ENCODE measurements at regions not wholly inside any gene's neighbourhood (a gene's known extent, or its start where the extent isn't known, plus 50 kb on each side); places are given as distances from the start of the nearest gene placed in this dataset.
"Not testable (repeated sequence)": the region's sequence is repeated elsewhere in the genome, so short reads cannot be mapped to it uniquely, and the experiment has no call there.

- ChIA-PET CTCF (no interaction called here), POLR2A (no interaction called here)
- Mint-ChIP-seq H3K9me3 (peaks cover 11 to 21% (median 20%) of the 10 kb centered on the region in 5 donors), H3K27me3 (peaks cover 26 to 41% of the 10 kb centered on the region in 2 donors), H3K4me1 (no peaks in the 10 kb centered on the region), H3K4me3 (no peak overlapping the region), H3K36me3 (peaks cover 0 to 25% (median 6%) of the 10 kb centered on the region in 3 donors), H3K27ac (peak overlapping the region in 1 of 8 donors; percentile 16)
- H3K4me1 ChIP-seq (ENCODE audit: insufficient read depth, low read length): no peaks in the 10 kb centered on the region
- peaks cover 4% of the 10 kb centered on the region for H3K27me3 ChIP-seq (ENCODE audit: insufficient read depth, low read length, poor library complexity, severe bottlenecking)
- H3K36me3 ChIP-seq (ENCODE audit: insufficient read depth, low read length): no peaks in the 10 kb centered on the region
- H3K27ac ChIP-seq (ENCODE audit: low read depth, low read length): no peak overlapping the region
- H3K9me3 ChIP-seq (ENCODE audit: low read length): no peaks in the 10 kb centered on the region
- DNase-seq: no peak
- H3K4me3 ChIP-seq (ENCODE audit: low read length): no peak overlapping the region
Observed at GRCh38 chr3:197363553-197364409, 65.4 kb upstream of the DLG1 start.

GRCh38 chr3:197362081-197362480, 63.7 kb upstream of the DLG1 start:
- Histone ChIP-seq H3K27ac (ENCODE audit: low read depth, low read length) (no peak overlapping the region), H3K4me1 (ENCODE audit: insufficient read depth, low read length) (no peaks in the 10 kb centered on the region), H3K4me3 (ENCODE audit: low read length) (no peak overlapping the region), H3K9me3 (ENCODE audit: low read length) (no peaks in the 10 kb centered on the region), H3K27me3 (ENCODE audit: insufficient read depth, low read length, poor library complexity, severe bottlenecking) (peaks cover 4% of the 10 kb centered on the region), H3K36me3 (ENCODE audit: insufficient read depth, low read length) (no peaks in the 10 kb centered on the region)
- Mint-ChIP-seq H3K9me3 (peaks cover 11 to 23% (median 20%) of the 10 kb centered on the region in 5 donors), H3K4me1 (no peaks in the 10 kb centered on the region), H3K27ac (no peak overlapping the region), H3K27me3 (peaks cover 20 to 37% of the 10 kb centered on the region in 2 donors), H3K4me3 (no peak overlapping the region), H3K36me3 (peaks cover 0 to 30% (median 6%) of the 10 kb centered on the region in 3 donors)
- POLR2A ChIA-PET: no interaction called here
- CTCF ChIA-PET: no interaction called here
- no peak for DNase-seq

DNA sequence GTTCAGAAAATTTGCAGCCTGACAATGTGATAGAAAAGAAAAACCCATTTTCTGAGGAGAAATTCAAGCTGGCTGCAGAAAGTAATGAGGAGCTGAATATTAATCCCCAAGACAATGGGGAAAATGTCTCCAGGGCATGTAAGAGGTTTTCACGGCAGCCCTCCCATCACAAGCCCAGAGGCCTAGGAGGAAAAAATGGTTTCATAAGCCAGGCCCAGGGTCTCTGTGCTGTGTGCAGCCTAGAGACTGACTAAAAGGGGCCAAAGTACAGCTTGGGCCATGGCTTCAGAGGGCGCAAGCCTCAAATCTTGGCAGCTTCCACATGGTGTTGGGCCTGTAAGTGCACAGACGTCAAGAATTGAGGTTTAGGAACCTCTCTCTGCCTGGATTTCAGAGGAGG, 61.7 kb upstream of the DLG1 start:
- H3K9me3 ChIP-seq (ENCODE audit: low read length); CTCF ChIA-PET; DNase-seq; POLR2A ChIA-PET; H3K27ac ChIP-seq (ENCODE audit: low read depth, low read length); H3K36me3 ChIP-seq (ENCODE audit: insufficient read depth, low read length); H3K4me3 Mint-ChIP-seq; H3K4me1 Mint-ChIP-seq; H3K27me3 ChIP-seq (ENCODE audit: insufficient read depth, low read length, poor library complexity, severe bottlenecking); H3K4me1 ChIP-seq (ENCODE audit: insufficient read depth, low read length); H3K27ac Mint-ChIP-seq; H3K4me3 ChIP-seq (ENCODE audit: low read length): not testable (repeated sequence)
- H3K36me3 Mint-ChIP-seq: peaks cover 0 to 31% (median 6%) of the 10 kb centered on the region in 3 donors
- peaks cover 12 to 31% of the 10 kb centered on the region in 2 donors for H3K27me3 Mint-ChIP-seq
- H3K9me3 Mint-ChIP-seq: peaks cover 11 to 23% (median 20%) of the 10 kb centered on the region in 5 donors

DNA sequence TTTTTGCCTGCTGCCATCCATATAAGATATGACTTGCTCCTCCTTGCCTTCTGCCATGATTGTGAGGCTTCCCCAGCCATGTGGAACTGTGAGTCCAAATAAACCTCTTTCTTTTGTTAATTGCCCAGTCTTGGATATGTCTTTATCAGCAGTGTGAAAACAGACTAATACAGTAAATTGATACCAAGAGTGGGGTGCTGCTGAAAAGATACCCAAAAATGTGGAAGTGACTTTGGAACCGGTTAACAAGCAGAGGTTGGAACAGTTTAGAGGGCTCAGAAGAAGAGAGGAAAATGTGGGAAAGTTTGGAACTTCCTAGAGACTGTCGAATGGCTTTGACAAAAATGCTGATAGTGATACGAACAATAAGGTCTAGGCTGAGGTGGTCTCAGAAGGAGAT, 61.1 kb upstream of the DLG1 start:
- H3K4me1 ChIP-seq (ENCODE audit: insufficient read depth, low read length); H3K27me3 ChIP-seq (ENCODE audit: insufficient read depth, low read length, poor library complexity, severe bottlenecking); H3K27ac Mint-ChIP-seq; H3K36me3 ChIP-seq (ENCODE audit: insufficient read depth, low read length); H3K27ac ChIP-seq (ENCODE audit: low read depth, low read length); CTCF ChIA-PET; H3K9me3 ChIP-seq (ENCODE audit: low read length); H3K4me1 Mint-ChIP-seq; H3K4me3 Mint-ChIP-seq; DNase-seq; POLR2A ChIA-PET; H3K4me3 ChIP-seq (ENCODE audit: low read length): not testable (repeated sequence)
- Mint-ChIP-seq H3K27me3 (peaks cover 12 to 27% of the 10 kb centered on the region in 2 donors), H3K9me3 (peaks cover 11 to 23% (median 20%) of the 10 kb centered on the region in 5 donors), H3K36me3 (peaks cover 0 to 31% (median 6%) of the 10 kb centered on the region in 3 donors)

- H3K4me3 ChIP-seq (ENCODE audit: low read length): no peak overlapping the region
- Mint-ChIP-seq H3K36me3 (peaks cover 0 to 31% (median 6%) of the 10 kb centered on the region in 3 donors), H3K27me3 (peaks cover 8 to 31% of the 10 kb centered on the region in 2 donors), H3K4me1 (no peaks in the 10 kb centered on the region), H3K4me3 (no peak overlapping the region), H3K9me3 (peaks cover 11 to 23% (median 20%) of the 10 kb centered on the region in 5 donors), H3K27ac (no peak overlapping the region)
- H3K27me3 ChIP-seq (ENCODE audit: insufficient read depth, low read length, poor library complexity, severe bottlenecking): no peaks in the 10 kb centered on the region
- CTCF ChIA-PET: no interaction called here
- no peaks in the 10 kb centered on the region for H3K9me3 ChIP-seq (ENCODE audit: low read length)
- H3K4me1 ChIP-seq (ENCODE audit: insufficient read depth, low read length): no peaks in the 10 kb centered on the region
- H3K36me3 ChIP-seq (ENCODE audit: insufficient read depth, low read length): no peaks in the 10 kb centered on the region
- H3K27ac ChIP-seq (ENCODE audit: low read depth, low read length): no peak overlapping the region
- no peak for DNase-seq
- POLR2A ChIA-PET: no interaction called here
Observed at GRCh38 chr3:197356741-197357140, 58.3 kb upstream of the DLG1 start.

DNA sequence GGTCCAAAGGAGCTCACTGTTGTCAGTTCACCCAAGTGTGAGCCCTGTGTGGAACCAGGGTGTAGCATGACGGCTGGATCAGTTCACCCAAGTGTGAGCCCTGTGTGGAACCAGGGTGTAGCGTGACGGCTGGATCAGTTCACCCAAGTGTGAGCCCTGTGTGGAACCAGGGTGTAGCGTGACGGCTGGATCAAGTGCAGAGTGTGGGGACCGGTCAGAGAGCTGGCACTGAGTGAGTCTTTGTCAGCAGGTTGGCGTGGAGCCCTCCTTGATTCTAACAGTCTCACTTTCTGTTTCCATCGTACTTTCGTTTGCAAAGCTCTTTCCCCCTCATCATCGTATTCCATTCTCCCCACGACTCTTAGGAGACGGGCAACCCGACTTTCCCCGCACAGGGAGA, 57.9 kb upstream of the DLG1 start:
- Mint-ChIP-seq H3K9me3 (peaks cover 9 to 20% (median 19%) of the 10 kb centered on the region in 5 donors), H3K27me3 (peaks cover 6 to 29% of the 10 kb centered on the region in 2 donors), H3K4me3 (no peak overlapping the region), H3K4me1 (no peaks in the 10 kb centered on the region), H3K27ac (no peak overlapping the region), H3K36me3 (peaks cover 0 to 29% (median 4%) of the 10 kb centered on the region in 3 donors)
- Histone ChIP-seq H3K36me3 (ENCODE audit: insufficient read depth, low read length) (no peaks in the 10 kb centered on the region), H3K27me3 (ENCODE audit: insufficient read depth, low read length, poor library complexity, severe bottlenecking) (no peaks in the 10 kb centered on the region), H3K9me3 (ENCODE audit: low read length) (no peaks in the 10 kb centered on the region), H3K4me1 (ENCODE audit: insufficient read depth, low read length) (no peaks in the 10 kb centered on the region), H3K4me3 (ENCODE audit: low read length) (no peak overlapping the region), H3K27ac (ENCODE audit: low read depth, low read length) (no peak overlapping the region)
- ChIA-PET POLR2A (no interaction called here), CTCF (no interaction called here)
- no peak for DNase-seq

GRCh38 chr3:197355713-197356112, 57.3 kb upstream of the DLG1 start:
- Mint-ChIP-seq H3K9me3 (peaks cover 7 to 16% (median 14%) of the 10 kb centered on the region in 5 donors), H3K36me3 (peaks cover 0 to 23% (median 2%) of the 10 kb centered on the region in 3 donors), H3K4me1 (no peaks in the 10 kb centered on the region), H3K4me3 (no peak overlapping the region), H3K27me3 (peaks cover 5 to 30% of the 10 kb centered on the region in 2 donors), H3K27ac (no peak overlapping the region)
- Histone ChIP-seq H3K9me3 (ENCODE audit: low read length) (no peaks in the 10 kb centered on the region), H3K27ac (ENCODE audit: low read depth, low read length) (no peak overlapping the region), H3K4me1 (ENCODE audit: insufficient read depth, low read length) (no peaks in the 10 kb centered on the region), H3K27me3 (ENCODE audit: insufficient read depth, low read length, poor library complexity, severe bottlenecking) (no peaks in the 10 kb centered on the region), H3K36me3 (ENCODE audit: insufficient read depth, low read length) (no peaks in the 10 kb centered on the region), H3K4me3 (ENCODE audit: low read length) (no peak overlapping the region)
- POLR2A ChIA-PET: no interaction called here
- CTCF ChIA-PET: no interaction called here
- no peak for DNase-seq

GRCh38 chr3:197354568-197355001, 56.2 kb upstream of the DLG1 start:
- ChIA-PET CTCF (no interaction called here), POLR2A (no interaction called here)
- H3K9me3 ChIP-seq (ENCODE audit: low read length): no peaks in the 10 kb centered on the region
- Mint-ChIP-seq H3K36me3 (peaks cover 0 to 14% (median 0%) of the 10 kb centered on the region in 3 donors), H3K4me1 (no peaks in the 10 kb centered on the region), H3K4me3 (no peak overlapping the region), H3K27ac (no peak overlapping the region), H3K27me3 (peaks cover 5 to 34% of the 10 kb centered on the region in 2 donors), H3K9me3 (peaks cover 3 to 7% (median 5%) of the 10 kb centered on the region in 5 donors)
- no peaks in the 10 kb centered on the region for H3K27me3 ChIP-seq (ENCODE audit: insufficient read depth, low read length, poor library complexity, severe bottlenecking)
- no peak for DNase-seq
- H3K36me3 ChIP-seq (ENCODE audit: insufficient read depth, low read length): no peaks in the 10 kb centered on the region
- H3K27ac ChIP-seq (ENCODE audit: low read depth, low read length): no peak overlapping the region
- no peaks in the 10 kb centered on the region for H3K4me1 ChIP-seq (ENCODE audit: insufficient read depth, low read length)
- H3K4me3 ChIP-seq (ENCODE audit: low read length): no peak overlapping the region

All from CD8-positive, alpha-beta memory T cell (primary cell).